DND-41 (cell line): ENCODE measurements at regions not wholly inside any gene's neighbourhood (a gene's known extent, or its start where the extent isn't known, plus 50 kb on each side); places are given as distances from the start of the nearest gene placed in this dataset.

Experiments used
- CTCF ChIP-seq: IDR thresholded peaks from 2 replicates; pipeline ENCODE4 v1.5.1; 2012; ENCODE audit warnings: borderline replicate concordance, low read length, moderate library complexity, mild to moderate bottlenecking; ENCODE audit not compliant: poor library complexity, severe bottlenecking; ENCODE audit errors: extremely low read depth
- EZH2 ChIP-seq: IDR thresholded peaks from 3 replicates; pipeline ENCODE4 v1.6.1; 2012; ENCODE audit warnings: borderline replicate concordance, low read depth, mild to moderate bottlenecking, moderate library complexity, low read length, inconsistent platforms; ENCODE audit not compliant: severe bottlenecking

- TF ChIP-seq CTCF (no peak), EZH2 (no peak)
These were observed 156.4 kb downstream of the FGF18 start for GRCh38 chr5:171575808-171576207.
